ENCODE measurements at regions not wholly inside any gene's neighbourhood (a gene's known extent, or its start where the extent isn't known, plus 50 kb on each side); places are given as distances from the start of the nearest gene placed in this dataset.

DNA sequence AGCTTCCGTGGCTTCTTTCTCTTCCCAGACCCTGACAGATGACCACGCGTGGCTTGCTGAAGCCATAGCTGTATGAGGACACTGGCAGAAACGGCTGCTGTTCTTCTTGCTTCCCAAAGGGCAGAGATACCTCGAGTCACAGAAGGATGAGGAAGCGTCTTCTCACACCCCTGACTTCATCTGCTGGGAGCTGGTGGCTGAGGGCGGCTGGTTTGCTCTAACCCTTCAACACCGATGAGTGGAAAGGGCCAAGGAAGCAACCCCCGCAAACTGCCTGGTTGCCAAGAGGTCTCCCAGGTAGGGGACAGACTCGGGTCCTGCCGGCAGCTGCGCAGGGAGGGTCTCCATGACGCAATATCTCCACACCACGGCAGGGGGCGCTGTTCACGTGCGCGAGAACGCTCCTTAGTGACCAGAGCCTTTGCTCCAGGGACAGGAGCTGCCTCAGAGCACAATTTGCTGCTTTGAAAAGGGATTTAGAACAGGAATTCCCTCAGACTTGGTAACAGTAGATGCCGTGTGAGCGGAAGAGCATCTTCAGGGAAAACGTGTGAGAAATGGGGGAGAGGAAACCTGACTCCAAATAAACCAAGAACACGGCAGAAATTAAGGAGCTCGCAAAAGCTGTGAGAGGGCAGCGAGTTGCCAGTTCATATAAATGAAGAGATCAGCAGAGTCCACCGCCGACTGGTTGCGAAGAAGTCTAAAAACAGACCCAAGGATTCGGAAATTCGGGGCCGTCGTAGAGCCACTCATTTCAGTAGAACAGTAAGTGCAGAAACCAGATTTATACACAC is 80.2 kb downstream of the ERMARD start:
- H3K9me3 Mint-ChIP-seq (ENCODE audit: low read depth): peaks cover 18% of the 10 kb centered on the region
- H3K4me3 Mint-ChIP-seq (ENCODE audit: low read depth): peak overlapping the region; percentile 0
- peaks cover 26% of the 10 kb centered on the region for H3K4me1 Mint-ChIP-seq (ENCODE audit: low read depth)
- DNase-seq (ENCODE audit: low spot score, unreplicated experiment): peak; percentile 88
- TF ChIP-seq, protein P1, sequence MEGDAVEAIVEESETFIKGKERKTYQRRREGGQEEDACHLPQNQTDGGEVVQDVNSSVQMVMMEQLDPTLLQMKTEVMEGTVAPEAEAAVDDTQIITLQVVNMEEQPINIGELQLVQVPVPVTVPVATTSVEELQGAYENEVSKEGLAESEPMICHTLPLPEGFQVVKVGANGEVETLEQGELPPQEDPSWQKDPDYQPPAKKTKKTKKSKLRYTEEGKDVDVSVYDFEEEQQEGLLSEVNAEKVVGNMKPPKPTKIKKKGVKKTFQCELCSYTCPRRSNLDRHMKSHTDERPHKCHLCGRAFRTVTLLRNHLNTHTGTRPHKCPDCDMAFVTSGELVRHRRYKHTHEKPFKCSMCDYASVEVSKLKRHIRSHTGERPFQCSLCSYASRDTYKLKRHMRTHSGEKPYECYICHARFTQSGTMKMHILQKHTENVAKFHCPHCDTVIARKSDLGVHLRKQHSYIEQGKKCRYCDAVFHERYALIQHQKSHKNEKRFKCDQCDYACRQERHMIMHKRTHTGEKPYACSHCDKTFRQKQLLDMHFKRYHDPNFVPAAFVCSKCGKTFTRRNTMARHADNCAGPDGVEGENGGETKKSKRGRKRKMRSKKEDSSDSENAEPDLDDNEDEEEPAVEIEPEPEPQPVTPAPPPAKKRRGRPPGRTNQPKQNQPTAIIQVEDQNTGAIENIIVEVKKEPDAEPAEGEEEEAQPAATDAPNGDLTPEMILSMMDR (IDR thresholded peaks at IDR 0.05; ENCODE audit: unreplicated experiment): peak; percentile 95
- no peaks in the 10 kb centered on the region for H3K27me3 Mint-ChIP-seq
- peak overlapping the region; percentile 79 for H3K27ac Mint-ChIP-seq
- H3K36me3 Mint-ChIP-seq (ENCODE audit: insufficient read depth): peaks cover 6% of the 10 kb centered on the region
